HG02588 (cell line): ENCODE measurements at regions not wholly inside any gene's neighbourhood (a gene's known extent, or its start where the extent isn't known, plus 50 kb on each side); places are given as distances from the start of the nearest gene placed in this dataset.

Source experiments
- ATAC-seq: cut with Tn5 transposase; IDR thresholded peaks from one replicate; pipeline ENCODE4 v1.9.1; 2021; ENCODE audit warnings: mild to moderate bottlenecking, moderate library complexity; ENCODE audit not compliant: unreplicated experiment

DNA sequence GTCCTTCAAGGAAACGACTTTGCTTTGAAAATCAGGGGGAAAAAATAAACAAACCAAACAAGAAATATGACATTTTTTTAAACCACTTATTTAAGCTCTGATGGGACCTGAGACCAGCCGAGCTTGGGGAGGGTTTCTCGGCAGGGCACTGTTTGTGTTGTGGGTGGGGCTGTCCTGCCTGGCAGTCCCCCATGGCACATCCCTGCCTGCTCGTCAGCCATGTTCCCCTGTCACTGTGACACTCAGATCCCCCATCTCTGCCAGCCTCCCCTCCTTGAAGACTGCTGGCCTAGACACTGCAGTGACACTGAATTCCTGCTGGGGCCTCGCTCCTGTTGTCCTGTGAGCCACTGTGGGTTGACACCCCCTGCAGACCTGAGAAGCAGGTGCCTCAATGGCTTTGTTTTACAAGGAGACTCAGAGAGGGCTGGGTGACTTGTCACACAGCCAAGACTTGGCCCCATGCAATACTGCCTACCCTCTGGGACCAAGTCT lies 95.1 kb upstream of the PTPN1 start:
- no peak for ATAC-seq

DNA sequence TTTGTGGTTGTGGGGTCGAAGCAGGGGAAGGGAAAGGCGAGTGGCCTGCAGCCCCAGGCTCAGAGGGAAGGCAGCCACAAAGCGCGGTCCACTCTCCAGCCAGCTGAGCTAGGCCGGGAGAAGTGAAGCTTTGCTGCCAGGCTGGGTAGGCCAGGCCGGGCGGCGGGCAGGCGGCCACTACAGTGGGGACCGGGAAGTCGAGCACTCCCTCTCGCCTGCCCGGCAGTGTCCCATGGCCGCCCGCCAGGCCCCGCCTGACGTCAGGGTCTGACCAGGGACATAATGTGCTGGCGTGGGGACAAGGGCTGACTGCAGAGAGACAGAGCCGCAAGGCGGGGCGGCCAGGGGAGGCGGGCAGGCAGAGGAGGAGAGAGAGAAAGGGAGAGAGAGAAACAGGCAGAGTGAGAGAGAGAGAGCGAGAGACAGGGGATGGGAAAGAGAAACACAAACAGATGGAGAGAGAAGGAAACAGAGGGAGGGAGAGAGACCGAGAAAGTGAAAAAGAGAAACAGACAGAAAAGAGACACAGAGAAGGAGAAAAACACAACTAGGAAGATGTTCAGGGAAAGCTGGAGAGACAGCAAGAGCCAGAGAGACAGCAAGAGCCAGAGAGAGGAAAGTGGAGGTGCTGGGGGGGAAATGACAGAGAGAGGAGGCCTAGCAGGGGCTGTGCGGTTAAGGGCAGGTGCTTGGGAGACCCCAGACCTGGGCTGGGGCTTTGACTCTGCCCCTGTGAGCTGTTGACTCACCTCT lies 94.5 kb upstream of the PTPN1 start:
- no peak for ATAC-seq

DNA sequence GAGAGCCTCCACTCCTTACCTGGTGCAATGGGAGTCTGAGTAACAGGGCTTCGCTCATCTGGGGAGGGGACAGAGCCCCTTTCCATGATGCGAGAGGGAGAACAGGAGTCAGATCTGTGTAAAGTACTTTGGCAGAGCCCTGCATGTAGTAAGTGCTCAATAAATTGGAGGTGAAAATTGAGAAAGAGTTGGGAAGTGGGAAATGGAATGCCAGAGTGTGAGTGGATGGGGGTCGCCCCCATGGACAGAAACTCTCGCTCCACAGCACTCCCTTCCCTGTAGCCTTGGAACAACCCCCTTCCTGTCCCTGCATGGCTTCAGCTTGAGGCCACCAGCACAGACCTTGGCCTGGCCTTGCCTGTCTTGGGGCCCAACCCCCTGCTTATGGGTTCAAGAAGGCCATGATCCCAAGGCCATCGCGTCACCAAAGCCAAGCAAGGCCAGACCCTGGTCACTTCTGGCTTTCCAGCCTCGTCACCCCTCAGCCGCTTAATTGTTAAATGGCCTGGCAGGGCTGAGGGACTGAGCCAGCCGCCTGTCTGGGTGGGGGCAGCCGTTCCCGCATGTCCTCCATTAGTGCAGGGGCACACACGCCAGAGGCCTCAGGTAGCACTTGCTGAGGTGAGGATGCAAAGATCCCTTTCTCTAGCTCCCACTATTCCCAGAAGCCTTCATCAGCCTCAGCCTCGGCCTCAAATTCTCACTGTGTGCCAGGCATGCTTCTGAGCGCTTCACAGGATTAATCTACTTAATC lies 93.7 kb upstream of the PTPN1 start:
- ATAC-seq, result no peak

DNA sequence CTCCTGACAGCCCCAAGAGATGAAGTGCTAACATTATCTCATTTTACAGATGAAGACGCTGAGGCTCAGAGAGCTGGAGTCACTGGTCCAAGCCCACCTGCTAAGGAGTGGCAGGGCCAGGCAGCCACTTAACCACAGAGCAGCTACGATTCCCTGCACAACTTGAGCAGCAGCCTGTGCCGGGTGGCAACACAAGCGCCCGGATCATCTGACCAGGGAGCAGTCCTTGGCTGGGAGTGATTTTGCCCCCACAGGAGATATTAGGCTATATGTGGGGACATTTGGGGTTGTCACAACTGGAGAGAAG lies 93.2 kb upstream of the PTPN1 start:
- ATAC-seq, result no peak

DNA sequence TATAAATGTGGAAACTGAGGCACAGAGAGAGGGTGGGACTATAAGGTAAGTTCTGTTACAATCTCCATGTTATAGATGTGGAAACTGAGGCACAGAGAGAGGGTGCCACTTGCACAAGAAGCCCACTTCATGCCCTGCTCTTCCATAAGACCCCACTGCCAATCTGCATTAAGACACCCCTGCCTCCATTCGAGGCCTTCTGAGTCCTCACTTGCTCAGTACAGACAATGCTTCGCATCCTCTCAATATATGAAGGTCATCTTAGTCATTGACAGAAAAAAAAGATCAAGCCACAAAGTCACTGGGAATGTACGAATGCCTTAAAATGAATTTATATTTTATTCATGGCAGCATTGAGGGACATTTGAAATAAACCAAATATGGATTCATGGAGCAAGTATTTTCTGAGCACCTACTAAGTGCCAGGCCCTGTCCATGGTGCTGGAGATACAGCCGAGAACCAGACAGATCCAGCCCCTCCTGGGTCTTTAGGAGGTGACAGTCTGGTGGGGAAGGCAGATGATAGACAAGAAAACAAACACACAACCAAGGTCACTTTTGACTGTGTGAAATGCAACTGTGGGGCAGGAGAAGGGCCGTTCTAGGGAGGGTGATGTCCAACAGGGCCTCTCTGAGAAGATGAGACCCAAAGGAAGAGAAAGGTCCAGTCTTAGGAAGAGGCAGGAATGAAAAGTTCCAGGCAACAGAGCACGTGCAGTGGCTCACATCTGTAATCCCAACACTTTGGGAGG lies 92.5 kb upstream of the PTPN1 start:
- no peak for ATAC-seq

DNA sequence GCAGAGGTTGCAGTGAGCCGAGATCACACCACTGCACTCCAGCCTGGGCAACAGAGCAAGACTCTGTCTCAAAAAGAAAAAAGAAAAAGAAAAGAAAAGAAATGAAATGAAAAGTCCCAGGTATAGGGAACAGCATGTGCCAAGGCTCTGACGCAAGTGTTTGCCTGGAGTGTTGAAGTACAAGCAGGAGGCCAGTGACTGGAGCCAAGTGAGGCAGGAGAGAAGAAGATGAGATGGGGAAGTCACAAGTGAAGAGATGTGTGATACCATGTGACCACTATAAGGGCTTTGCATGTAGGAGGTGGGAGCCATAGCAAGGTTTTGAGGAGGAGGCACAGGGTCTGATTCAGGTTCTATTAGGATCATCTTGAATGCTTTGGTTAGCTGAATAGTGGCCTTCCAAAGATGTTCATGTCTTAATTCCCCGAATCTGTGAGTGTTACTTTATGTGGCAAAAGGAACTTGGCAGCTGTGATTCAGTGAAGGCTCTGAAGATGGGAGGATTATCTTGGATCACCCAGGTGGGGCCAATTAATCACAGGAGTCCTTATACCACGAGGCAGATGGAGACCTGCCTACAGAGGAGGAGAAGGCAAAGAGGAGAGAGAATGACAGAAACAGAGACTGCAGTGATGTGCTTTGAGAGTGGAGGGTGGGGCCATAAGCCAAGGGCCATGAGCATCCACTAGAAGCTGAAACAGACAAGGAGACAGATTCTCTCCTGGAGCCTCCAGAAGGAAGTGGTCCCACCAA lies 91.1 kb upstream of the PTPN1 start:
- no peak for ATAC-seq

DNA sequence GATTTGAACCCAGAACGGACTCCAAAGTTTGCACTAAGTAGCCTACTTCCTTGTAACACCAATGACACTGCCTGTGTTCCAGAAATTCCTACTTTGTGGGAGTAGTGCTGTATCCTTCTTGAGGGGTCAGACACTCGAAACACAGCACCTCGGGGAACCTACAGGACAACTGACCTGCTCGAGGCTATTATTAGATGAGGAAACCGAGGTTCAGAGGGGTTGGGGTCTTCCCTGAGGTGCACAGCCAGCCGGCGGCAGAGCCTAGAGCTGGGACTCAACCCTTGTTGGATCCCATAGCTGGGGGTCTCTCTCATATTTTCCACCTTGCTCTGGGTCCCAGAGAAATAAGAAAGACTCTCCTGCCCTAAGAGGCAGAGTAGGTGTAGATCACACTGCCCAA lies 89.8 kb upstream of the PTPN1 start:
- no peak for ATAC-seq

DNA sequence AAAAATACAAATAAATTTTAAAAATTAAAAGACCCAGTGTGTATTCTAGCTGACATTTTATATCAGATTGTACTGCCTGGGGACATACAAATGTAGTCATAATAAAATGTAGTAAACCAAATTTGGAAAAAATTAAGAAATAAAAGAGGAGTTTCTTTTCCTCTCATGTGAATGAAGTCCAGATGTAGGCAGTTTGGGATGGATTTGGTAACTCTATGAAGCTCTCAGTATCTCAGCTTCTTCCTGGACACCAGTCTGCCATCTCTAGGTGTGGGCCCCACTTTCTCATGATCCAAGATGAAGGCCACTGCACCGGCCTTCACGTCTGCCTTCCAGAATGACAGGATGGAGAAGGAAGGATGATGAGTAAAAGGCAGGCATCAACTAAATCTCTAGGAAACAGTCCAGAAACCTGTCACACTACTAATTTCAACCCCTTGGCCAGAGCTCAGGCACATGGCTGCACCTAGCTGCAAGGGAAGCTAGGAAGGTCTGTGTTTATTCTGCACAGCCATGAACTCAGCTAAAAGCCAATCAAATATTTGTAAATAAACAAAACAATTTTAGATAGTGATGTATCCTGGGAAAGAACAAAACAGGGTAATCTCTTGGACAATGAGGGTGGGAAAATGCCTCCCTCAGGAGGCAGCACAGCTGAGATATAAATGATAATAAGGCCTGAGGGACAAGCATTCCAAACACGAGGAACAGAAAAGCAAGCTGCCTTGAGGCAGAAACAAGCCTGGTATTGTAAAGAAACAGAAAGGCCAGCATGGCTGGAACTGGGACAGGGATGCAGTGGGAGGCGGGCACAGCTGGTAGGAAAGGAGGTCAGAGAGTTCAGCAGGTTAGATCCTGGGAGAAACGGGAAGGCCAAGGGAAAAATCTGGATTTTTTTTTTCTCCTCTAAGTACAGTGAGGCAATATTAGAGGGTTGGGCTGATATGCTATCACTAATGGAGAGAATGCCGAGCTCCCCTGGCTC lies 88.5 kb upstream of the PTPN1 start:
- no peak for ATAC-seq

DNA sequence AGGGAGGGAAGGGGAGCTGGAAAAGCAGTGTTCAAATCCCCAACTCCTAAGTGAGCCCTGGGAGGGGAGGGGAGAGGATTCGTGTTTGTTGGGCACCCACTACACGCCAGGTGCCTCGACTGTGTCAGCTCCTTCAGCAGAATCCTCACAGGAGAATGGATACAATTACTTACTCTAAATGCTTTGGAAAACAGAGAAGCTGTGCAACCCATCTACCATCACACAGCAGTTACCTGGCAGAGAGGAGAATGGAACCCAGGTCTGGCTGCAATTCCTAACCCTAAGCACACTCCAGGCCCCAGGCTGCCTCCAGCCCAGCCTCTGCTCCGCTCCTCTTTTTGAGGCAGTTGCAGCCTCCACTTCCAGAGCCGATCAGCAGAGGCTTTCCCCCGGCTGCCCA lies 86.4 kb upstream of the PTPN1 start:
- no peak for ATAC-seq

DNA sequence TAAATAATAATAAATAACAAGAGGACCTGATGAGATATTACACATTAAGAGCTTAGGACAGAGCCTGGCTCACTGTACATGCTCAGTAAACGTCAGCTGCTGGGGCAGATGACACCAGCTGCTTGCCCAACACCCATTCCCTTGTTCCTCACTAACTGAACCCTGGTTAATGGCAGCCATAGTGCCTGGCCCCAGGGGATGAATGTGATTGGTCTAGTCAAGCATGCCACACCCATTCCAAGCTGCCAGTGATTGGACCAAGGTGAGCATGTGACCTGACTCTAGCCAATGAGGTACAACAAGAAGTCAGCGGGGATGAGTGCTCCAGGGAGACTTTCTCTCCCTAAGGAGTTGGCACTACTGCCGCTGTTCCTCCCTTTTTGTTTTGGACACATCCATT lies 85.1 kb upstream of the PTPN1 start:
- ATAC-seq, result no peak

DNA sequence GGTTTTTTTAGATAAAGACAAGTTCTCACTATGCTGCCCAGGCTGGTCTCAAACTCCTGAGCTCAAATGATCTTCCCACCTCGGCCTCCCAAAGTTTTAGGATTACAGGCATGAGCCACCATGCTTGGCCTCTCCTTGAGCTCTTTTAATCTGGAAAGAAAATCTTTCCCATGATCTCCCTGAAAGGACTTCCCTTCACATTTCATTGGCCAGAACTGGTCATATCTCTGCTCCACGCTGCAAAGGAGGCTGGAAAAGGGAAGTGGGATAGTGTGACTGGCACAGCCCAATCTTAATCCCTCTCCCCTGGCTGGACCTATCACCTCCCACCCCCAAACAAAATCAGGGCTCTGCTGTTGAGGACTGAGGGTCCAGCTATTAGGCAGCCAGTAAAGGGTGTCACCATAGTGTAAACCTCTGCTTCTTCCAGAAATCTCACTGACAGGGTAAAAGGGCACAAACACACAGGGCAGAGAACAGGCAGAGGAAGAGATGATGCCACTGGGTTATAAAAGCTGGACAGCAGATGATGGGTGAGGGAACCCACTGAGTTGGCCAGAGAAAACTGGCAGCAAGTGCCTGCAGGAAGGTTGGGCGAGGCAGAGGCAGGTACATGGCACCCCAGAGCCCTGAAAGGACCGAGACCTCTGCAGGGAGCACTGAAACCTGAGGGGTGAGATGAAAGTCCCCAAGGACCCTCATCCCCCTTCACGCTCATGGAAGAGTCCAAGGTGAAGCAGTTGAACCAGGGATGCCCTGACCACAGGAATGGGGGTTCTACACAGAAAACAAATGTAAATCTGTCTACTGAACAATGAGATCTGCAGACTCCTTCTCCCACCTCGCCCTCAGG lies 83.1 kb upstream of the PTPN1 start:
- no peak for ATAC-seq

DNA sequence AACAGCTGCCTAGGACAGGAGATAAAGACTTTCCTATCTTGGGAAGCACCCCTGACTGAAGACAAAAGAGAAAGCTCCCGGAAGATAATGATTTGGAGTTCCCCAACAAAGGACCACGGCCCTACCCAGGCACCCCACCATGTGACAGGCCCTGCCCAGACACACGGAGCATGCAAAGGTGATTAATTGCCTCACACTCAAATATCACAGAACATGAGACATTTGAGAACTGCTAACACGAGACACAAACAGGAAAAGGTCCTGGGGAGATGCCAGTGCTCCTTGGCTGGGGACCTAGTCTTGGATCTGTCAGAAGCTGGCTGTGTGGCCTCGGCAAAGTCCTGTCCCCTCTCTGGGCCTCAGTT lies 82.5 kb upstream of the PTPN1 start:
- no peak for ATAC-seq

DNA sequence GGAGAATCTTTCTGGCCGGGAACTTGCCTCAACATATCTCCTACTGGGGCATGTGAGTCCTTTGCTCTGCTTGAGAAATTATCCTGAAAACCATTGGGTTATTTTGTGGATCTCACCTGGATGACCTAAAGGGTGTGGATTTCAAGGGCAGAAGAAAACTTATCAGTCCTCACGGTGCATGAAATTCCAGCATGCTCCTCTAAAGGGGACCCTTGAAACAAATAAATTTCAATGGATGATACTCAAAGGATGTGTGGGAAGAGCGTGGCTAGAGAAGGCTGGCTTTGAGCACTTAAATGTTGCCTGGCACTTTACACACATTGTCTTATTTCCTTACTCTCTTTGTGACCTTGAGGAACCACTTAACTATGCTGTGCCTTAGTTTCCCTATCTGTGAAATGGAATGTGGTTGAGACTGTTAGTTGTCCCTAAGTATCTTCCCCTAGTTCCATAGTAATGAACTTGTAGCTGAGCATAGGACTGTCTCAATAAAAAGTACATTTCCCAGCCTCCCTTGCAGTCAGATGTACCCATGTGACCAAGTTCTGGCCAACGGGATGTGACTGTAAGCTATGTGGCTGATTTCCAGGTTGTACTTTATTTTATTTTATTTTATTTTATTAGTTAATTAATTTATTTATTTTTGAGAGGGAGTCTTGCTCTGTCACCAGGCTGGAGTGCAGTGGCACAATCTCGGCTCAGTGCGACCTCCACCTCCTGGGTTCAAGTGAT lies 81.9 kb upstream of the PTPN1 start:
- no peak for ATAC-seq

DNA sequence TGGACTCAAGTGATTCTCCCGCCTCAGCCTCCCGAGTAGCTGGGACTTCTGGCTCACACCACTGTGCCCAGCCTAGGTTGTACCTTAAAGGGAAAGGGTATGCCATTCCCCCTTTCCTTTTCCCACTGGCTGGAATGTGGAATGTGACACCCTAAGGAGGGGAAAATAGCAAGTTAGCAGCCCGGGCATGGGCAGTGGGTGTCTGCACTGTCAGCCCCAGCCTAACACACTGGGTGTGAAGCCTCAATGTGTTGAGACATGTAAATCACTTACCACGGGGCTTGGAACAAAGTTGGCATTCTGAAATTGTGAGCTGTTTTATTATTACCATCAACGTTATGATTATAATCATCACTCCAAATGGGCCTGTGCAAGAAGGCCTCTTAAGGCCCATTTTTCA lies 80.8 kb upstream of the PTPN1 start:
- no peak for ATAC-seq

DNA sequence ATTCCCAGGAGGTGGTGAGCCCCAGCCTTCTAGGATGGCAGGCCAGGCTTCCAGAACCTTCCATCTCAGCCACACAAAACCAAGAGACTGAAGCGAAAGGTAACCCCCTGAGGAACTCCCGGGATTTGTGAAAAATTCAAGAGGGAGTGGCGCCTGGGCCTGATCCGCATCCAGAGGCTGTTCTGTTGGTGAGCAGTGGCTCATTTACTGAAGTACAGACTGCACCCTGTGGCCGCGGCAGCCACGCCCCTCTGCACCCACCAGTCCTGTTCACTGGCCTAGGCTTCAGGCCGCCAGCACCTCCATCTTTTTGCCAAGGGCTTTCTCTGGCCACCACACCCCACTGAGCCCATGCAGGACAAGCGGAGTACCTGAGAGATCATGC lies 79.1 kb upstream of the PTPN1 start:
- no peak for ATAC-seq

DNA sequence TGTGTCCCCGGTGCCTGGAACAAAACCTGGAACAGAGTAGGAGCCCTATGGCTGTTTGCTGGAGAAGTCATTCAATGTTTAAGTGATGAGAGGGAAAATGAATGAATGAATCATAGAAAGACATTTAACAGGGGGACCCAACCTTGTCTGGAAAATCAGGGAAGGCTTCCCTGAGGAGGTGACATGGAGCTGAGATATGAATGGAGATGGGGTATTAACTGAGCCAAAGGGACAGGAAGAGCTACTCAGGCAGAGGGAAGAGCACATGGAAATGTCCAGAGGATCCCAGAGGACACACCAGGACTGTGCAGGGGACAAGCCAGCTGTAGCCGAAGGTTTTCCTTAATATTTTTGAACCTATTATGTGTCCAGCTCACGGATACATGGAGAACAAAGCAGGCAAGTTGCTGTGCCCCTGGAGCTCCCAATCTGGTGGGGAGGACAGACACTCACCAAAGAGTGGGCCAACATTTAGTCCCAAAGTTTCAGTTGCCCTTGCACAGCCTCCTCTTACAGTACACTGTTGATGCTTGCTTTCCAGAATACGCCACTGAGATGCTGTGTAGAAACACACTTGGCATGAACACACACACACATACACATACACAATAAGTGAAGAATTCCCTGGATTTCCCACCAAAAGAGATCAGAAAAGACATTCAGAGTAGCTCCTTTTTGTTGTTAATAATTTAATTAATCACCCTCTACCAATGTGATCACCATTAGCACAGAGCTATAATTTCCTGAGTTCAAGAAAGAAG lies 77.0 kb upstream of the PTPN1 start:
- ATAC-seq, result no peak

DNA sequence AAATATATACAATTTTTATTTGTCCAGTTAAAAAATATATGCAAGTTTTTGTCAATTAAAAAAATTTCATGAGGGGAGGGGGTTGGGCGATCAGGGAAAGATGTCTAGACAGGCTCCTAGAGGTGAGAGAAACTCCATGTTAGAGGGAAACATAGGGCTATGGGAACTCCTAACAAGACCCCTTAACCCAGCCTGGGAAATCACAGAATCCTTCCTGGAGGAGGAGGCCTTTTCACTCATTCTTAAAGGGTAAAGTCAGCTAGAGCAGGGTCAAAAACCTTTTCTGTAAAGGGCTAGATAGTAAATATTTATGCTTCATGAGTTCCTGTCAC lies 75.9 kb upstream of the PTPN1 start:
- no peak for ATAC-seq
